GM19463 (cell line): ENCODE measurements at regions not wholly inside any gene's neighbourhood (a gene's known extent, or its start where the extent isn't known, plus 50 kb on each side); places are given as distances from the start of the nearest gene placed in this dataset.
A peak's percentile ranks its signal among the peaks of the same experiment; 100 is the strongest.
"Not testable (repeated sequence)": the region's sequence is repeated elsewhere in the genome, so short reads cannot be mapped to it uniquely, and the experiment has no call there.

Experiments
- ATAC-seq: cut with Tn5 transposase; IDR thresholded peaks from one replicate; pipeline ENCODE4 v1.9.1; 2021; ENCODE audit warnings: mild to moderate bottlenecking, moderate library complexity; ENCODE audit not compliant: unreplicated experiment

- ATAC-seq: peak; percentile 93
Measured at GRCh38 chr1:239976130-239976968, 115.3 kb upstream of the FMN2 start.

- ATAC-seq: no peak
Measured at GRCh38 chr1:239977416-239977815, 114.3 kb upstream of the FMN2 start.

- ATAC-seq: no peak
Measured at GRCh38 chr1:239979456-239979855, 112.2 kb upstream of the FMN2 start.

GRCh38 chr1:239982762-239983161, 108.9 kb upstream of the FMN2 start:
- ATAC-seq: no peak

- no peak for ATAC-seq
Measured at GRCh38 chr1:239985044-239985443, 106.6 kb upstream of the FMN2 start.

GRCh38 chr1:239987103-239987745, 104.5 kb upstream of the FMN2 start:
- no peak for ATAC-seq

- ATAC-seq: no peak
Measured at GRCh38 chr1:239989990-239990389, 101.7 kb upstream of the FMN2 start.

GRCh38 chr1:239992566-239992965, 99.1 kb upstream of the FMN2 start:
- ATAC-seq: not testable (repeated sequence)

GRCh38 chr1:239993366-239993765, 98.3 kb upstream of the FMN2 start:
- no peak for ATAC-seq

- ATAC-seq: no peak
Measured at GRCh38 chr1:239995281-239995680, 96.4 kb upstream of the FMN2 start.

GRCh38 chr1:239997160-239997514, 94.5 kb upstream of the FMN2 start:
- ATAC-seq: no peak

- ATAC-seq: no peak
Measured at GRCh38 chr1:239997515-239998311, 94.0 kb upstream of the FMN2 start.

- no peak for ATAC-seq
Measured at GRCh38 chr1:239998312-239998649, 93.4 kb upstream of the FMN2 start.

- no peak for ATAC-seq
Measured at GRCh38 chr1:239999170-239999569, 92.5 kb upstream of the FMN2 start.

GRCh38 chr1:240000634-240001033, 91.0 kb upstream of the FMN2 start:
- no peak for ATAC-seq

GRCh38 chr1:240001177-240001740, 90.4 kb upstream of the FMN2 start:
- ATAC-seq: no peak

- no peak for ATAC-seq
Measured at GRCh38 chr1:240004086-240004749, 87.5 kb upstream of the FMN2 start.

- ATAC-seq: no peak
Measured at GRCh38 chr1:240005997-240006650, 85.6 kb upstream of the FMN2 start.

GRCh38 chr1:240008298-240008697, 83.4 kb upstream of the FMN2 start:
- ATAC-seq: no peak

GRCh38 chr1:240014051-240014450, 77.6 kb upstream of the FMN2 start:
- ATAC-seq: no peak
